Trophoblast cell (in vitro differentiated cells and primary cell): ENCODE measurements at regions not wholly inside any gene's neighbourhood (a gene's known extent, or its start where the extent isn't known, plus 50 kb on each side); places are given as distances from the start of the nearest gene placed in this dataset.

ENCODE experiments used
- DNase-seq, 2 donors: peaks; one replicate each; pipeline ENCODE4 v3.0.0-alpha.2; 2016
- H2AFZ ChIP-seq: 2 replicates; pipeline ENCODE4 v1.6.1; 2013; ENCODE audit warnings: low read length, moderate library complexity, mild to moderate bottlenecking; ENCODE audit not compliant: insufficient read depth, poor library complexity
- H2AK5ac ChIP-seq: 2 replicates; pipeline ENCODE4 v1.6.1; 2013; ENCODE audit warnings: mild to moderate bottlenecking, low read length
- H2BK120ac ChIP-seq: 2 replicates; pipeline ENCODE4 v1.6.1; 2013; ENCODE audit warnings: low read length, mild to moderate bottlenecking, moderate library complexity; ENCODE audit not compliant: insufficient read depth, poor library complexity
- H2BK12ac ChIP-seq: 2 replicates; pipeline ENCODE4 v1.6.1; 2013; ENCODE audit warnings: mild to moderate bottlenecking, low read length, moderate library complexity
- H2BK5ac ChIP-seq: 2 replicates; pipeline ENCODE4 v1.6.1; 2013; ENCODE audit warnings: low read length, low read depth, moderate library complexity, mild to moderate bottlenecking; ENCODE audit not compliant: poor library complexity
- H3K14ac ChIP-seq: 2 replicates; pipeline ENCODE4 v1.6.1; 2013; ENCODE audit warnings: mild to moderate bottlenecking, low read length
- H3K18ac ChIP-seq: 2 replicates; pipeline ENCODE4 v1.6.1; 2013; ENCODE audit warnings: mild to moderate bottlenecking, low read length
- H3K23ac ChIP-seq: 2 replicates; pipeline ENCODE4 v1.6.1; 2013; ENCODE audit warnings: low read length
- H3K27ac ChIP-seq: 2 replicates; pipeline ENCODE4 v1.5.1; 2013; ENCODE audit warnings: low read depth, mild to moderate bottlenecking, inconsistent platforms, low read length, moderate library complexity
- H3K27me3 ChIP-seq: 2 replicates; pipeline ENCODE4 v1.6.1; 2013; ENCODE audit warnings: inconsistent platforms, mild to moderate bottlenecking, low read length, moderate library complexity; ENCODE audit not compliant: insufficient read depth
- H3K36me3 ChIP-seq, 2 experiments: 1 replicate in 1 of 2; 2 replicates in 1 of 2; pipeline ENCODE4 v1.6.1; 2013; ENCODE audit warnings: low read length in 2 of 2, mild to moderate bottlenecking in 2 of 2, moderate library complexity in 1 of 2; ENCODE audit not compliant: insufficient read depth in 2 of 2, control insufficient read depth in 1 of 2
- H3K4ac ChIP-seq: 2 replicates; pipeline ENCODE4 v1.6.1; 2013; ENCODE audit warnings: low read depth, mild to moderate bottlenecking, low read length, moderate library complexity
- H3K4me1 ChIP-seq, 2 experiments: 1 replicate in 1 of 2; 2 replicates in 1 of 2; pipeline ENCODE4 v1.6.1; 2013; ENCODE audit warnings: low read length in 2 of 2, mild to moderate bottlenecking in 2 of 2, moderate library complexity in 1 of 2; ENCODE audit not compliant: insufficient read depth in 2 of 2, control insufficient read depth in 1 of 2
- H3K4me2 ChIP-seq: 2 replicates; pipeline ENCODE4 v1.6.1; 2013; ENCODE audit warnings: inconsistent platforms, mild to moderate bottlenecking, low read length, moderate library complexity
- H3K4me3 ChIP-seq: 2 replicates; pipeline ENCODE4 v1.5.1; 2013; ENCODE audit warnings: mild to moderate bottlenecking, low read depth, low read length, inconsistent platforms
- H3K79me1 ChIP-seq: one replicate; pipeline ENCODE4 v1.6.1; 2013; ENCODE audit warnings: low read length
- H3K79me2 ChIP-seq: 2 replicates; pipeline ENCODE4 v1.6.1; 2013; ENCODE audit warnings: low read length, mild to moderate bottlenecking; ENCODE audit not compliant: control insufficient read depth, insufficient read depth, poor library complexity
- H3K9ac ChIP-seq: 2 replicates; pipeline ENCODE4 v1.6.1; 2013; ENCODE audit warnings: mild to moderate bottlenecking, low read length
- H3K9me3 ChIP-seq: 2 replicates; pipeline ENCODE4 v1.6.1; 2013; ENCODE audit warnings: low read depth, mild to moderate bottlenecking, control low read depth, inconsistent platforms, low read length; ENCODE audit not compliant: insufficient read depth
- H4K12ac ChIP-seq: 2 replicates; pipeline ENCODE4 v1.6.1; 2013; ENCODE audit warnings: low read depth, mild to moderate bottlenecking, low read length, moderate library complexity
- H4K8ac ChIP-seq: 2 replicates; pipeline ENCODE4 v1.6.1; 2013; ENCODE audit warnings: low read depth, mild to moderate bottlenecking, low read length, moderate library complexity
- H4K91ac ChIP-seq: one replicate; pipeline ENCODE4 v1.6.1; 2013; ENCODE audit warnings: low read depth, mild to moderate bottlenecking, low read length, moderate library complexity
- WGBS: extraction: QIAGEN DNeasy Blood & Tissue Kit; methylation state at CpG from one replicate; pipeline ENCODE4 v1.1.7; 2013; ENCODE audit warnings: missing lambda C conversion rate; ENCODE audit not compliant: insufficient read length, insufficient coverage; ENCODE audit errors: extremely low coverage; 5-methylcytosine and 5-hydroxymethylcytosine counted together

DNA sequence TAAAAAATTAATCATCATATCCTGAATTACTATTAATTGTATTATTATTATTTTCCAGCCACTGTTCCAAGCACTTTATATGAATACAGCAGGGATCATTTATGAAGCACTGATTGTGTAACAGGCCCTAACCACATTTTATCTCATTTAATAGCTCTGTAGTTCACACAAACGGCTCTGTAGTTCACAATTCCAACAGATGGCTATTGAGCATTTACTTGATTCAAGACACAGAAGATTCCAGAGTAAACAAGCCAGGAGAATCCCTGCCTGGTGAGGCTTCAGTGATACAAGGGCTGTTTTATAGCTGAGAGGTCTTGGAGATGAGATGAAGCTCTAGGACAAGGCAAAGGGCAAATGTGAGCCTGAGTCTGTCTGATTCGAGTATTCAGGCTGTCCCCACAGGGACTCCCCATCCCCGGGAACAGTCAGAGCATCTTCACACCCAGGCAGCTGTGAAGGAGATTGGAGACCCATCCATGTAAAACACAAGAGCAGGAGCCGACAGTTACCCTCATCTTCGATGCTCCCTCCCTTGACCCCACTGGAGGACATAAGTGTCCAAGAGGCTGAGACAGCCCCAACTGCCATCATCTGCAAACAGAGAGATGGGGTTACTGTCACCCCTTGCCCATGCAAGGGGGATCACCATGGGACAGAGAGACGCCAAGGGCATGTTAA is 222.5 kb downstream of the MN1 start:
- Histone ChIP-seq H3K14ac (no peak overlapping the region), H3K27ac (no peak overlapping the region), H3K9me3 (no peaks in the 10 kb centered on the region), H2AFZ (no peak overlapping the region), H3K4me1 (peaks cover 4 to 9% of the 10 kb centered on the region in 2 experiments), H4K8ac (no peak overlapping the region), H3K27me3 (no peaks in the 10 kb centered on the region), H3K9ac (no peak overlapping the region), H3K4me2 (no peak overlapping the region), H2AK5ac (no peak overlapping the region), H3K4me3 (no peak overlapping the region), H4K12ac (no peak overlapping the region), H3K18ac (no peak overlapping the region), H2BK120ac (no peak overlapping the region), H3K4ac (no peak overlapping the region), H3K23ac (no peak overlapping the region), H2BK5ac (no peak overlapping the region), H3K36me3 (no peaks in the 10 kb centered on the region), H4K91ac (no peak overlapping the region), H3K79me2 (no peaks in the 10 kb centered on the region), H3K79me1 (no peaks in the 10 kb centered on the region), H2BK12ac (no peak overlapping the region)
- no peak for DNase-seq
- no CpG with 5 or more reads among the region's 6 CpGs for WGBS

- Histone ChIP-seq H3K18ac (no peak overlapping the region), H3K27me3 (no peaks in the 10 kb centered on the region), H3K14ac (no peak overlapping the region), H4K8ac (no peak overlapping the region), H3K9me3 (no peaks in the 10 kb centered on the region), H2AK5ac (no peak overlapping the region), H3K9ac (no peak overlapping the region), H2BK120ac (no peak overlapping the region), H2AFZ (no peak overlapping the region), H3K4me3 (no peak overlapping the region), H3K23ac (no peak overlapping the region), H4K12ac (no peak overlapping the region), H3K4ac (no peak overlapping the region), H3K36me3 (no peaks in the 10 kb centered on the region), H3K27ac (no peak overlapping the region), H3K4me2 (no peak overlapping the region), H3K79me2 (no peaks in the 10 kb centered on the region), H3K79me1 (no peaks in the 10 kb centered on the region), H3K4me1 (peaks cover 4 to 9% of the 10 kb centered on the region in 2 experiments), H4K91ac (no peak overlapping the region), H2BK5ac (no peak overlapping the region), H2BK12ac (no peak overlapping the region)
- no CpG with 5 or more reads among the region's 13 CpGs for WGBS
- no peak for DNase-seq
These were observed 221.2 kb downstream of the MN1 start for GRCh38 chr22:27580311-27580897.

DNA sequence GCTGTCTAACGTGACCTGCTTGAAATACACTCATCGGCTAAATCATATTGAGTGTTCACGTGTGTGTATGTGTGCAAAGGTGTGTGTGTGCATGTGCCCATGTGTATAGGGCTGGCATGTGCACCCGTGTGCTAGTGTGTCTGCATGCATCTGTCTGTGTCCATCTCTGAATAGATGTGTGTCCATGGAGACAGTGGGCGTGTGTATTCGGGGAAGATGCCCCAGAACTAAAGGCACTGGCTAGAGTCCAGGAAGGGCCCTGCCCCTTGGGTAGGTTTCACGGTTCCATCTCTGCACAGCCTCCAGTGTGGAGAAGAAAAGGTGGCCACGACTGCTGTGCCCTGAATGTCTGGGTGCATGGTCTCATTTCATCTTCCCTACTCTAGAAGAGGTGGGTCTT is 220.3 kb downstream of the MN1 start:
- Histone ChIP-seq H2BK120ac (no peak overlapping the region), H3K18ac (no peak overlapping the region), H3K9me3 (no peaks in the 10 kb centered on the region), H3K27ac (no peak overlapping the region), H2BK5ac (no peak overlapping the region), H2AK5ac (no peak overlapping the region), H3K4me3 (no peak overlapping the region), H2BK12ac (no peak overlapping the region), H3K79me2 (no peaks in the 10 kb centered on the region), H4K91ac (no peak overlapping the region), H3K23ac (no peak overlapping the region), H4K12ac (no peak overlapping the region), H3K79me1 (no peaks in the 10 kb centered on the region), H4K8ac (no peak overlapping the region), H3K36me3 (no peaks in the 10 kb centered on the region), H3K4me2 (no peak overlapping the region), H3K9ac (no peak overlapping the region), H3K4ac (no peak overlapping the region), H3K4me1 (peaks cover 2 to 7% of the 10 kb centered on the region in 2 experiments), H2AFZ (no peak overlapping the region), H3K14ac (no peak overlapping the region), H3K27me3 (no peaks in the 10 kb centered on the region)
- no CpG with 5 or more reads among the region's 8 CpGs for whole genome bisulfite sequencing
- no peak for DNase-seq

- H2BK120ac ChIP-seq: no peak overlapping the region
- H4K91ac ChIP-seq: no peak overlapping the region
- no peak overlapping the region for H2AFZ ChIP-seq
- H3K4me3 ChIP-seq: no peak overlapping the region
- no peak overlapping the region for H3K4me2 ChIP-seq
- peaks cover 0 to 2% of the 10 kb centered on the region in 2 experiments for H3K4me1 ChIP-seq
- WGBS: no CpG with 5 or more reads among the region's 8 CpGs
- H3K79me2 ChIP-seq: no peaks in the 10 kb centered on the region
- H3K23ac ChIP-seq: no peak overlapping the region
- H3K4ac ChIP-seq: no peak overlapping the region
- H3K9me3 ChIP-seq: no peaks in the 10 kb centered on the region
- no peak overlapping the region for H2BK5ac ChIP-seq
- no peaks in the 10 kb centered on the region for H3K27me3 ChIP-seq
- H3K18ac ChIP-seq: no peak overlapping the region
- no peak overlapping the region for H3K14ac ChIP-seq
- no peak overlapping the region for H2AK5ac ChIP-seq
- no peaks in the 10 kb centered on the region for H3K36me3 ChIP-seq
- no peak overlapping the region for H2BK12ac ChIP-seq
- DNase-seq: no peak
- no peak overlapping the region for H3K9ac ChIP-seq
- H3K27ac ChIP-seq: no peak overlapping the region
- H4K12ac ChIP-seq: no peak overlapping the region
- H4K8ac ChIP-seq: no peak overlapping the region
- H3K79me1 ChIP-seq: no peaks in the 10 kb centered on the region
These were observed 219.9 kb downstream of the MN1 start for GRCh38 chr22:27581688-27582087.
